ENCODE measurements at regions not wholly inside any gene's neighbourhood (a gene's known extent, or its start where the extent isn't known, plus 50 kb on each side); places are given as distances from the start of the nearest gene placed in this dataset.

- no peak overlapping the region for H3K4me3 Mint-ChIP-seq
- no peak for ATAC-seq (replicated peaks)
- H3K36me3 Mint-ChIP-seq (ENCODE audit: low read depth) = no peaks in the 10 kb centered on the region
- no peak overlapping the region for H3K27ac Mint-ChIP-seq
- H3K4me1 Mint-ChIP-seq = no peaks in the 10 kb centered on the region
- H3K27me3 Mint-ChIP-seq = no peaks in the 10 kb centered on the region
- H3K9me3 Mint-ChIP-seq = no peaks in the 10 kb centered on the region
Measured at GRCh38 chrX:22373094-22373493, 100.4 kb downstream of the CBLL2 start.

DNA sequence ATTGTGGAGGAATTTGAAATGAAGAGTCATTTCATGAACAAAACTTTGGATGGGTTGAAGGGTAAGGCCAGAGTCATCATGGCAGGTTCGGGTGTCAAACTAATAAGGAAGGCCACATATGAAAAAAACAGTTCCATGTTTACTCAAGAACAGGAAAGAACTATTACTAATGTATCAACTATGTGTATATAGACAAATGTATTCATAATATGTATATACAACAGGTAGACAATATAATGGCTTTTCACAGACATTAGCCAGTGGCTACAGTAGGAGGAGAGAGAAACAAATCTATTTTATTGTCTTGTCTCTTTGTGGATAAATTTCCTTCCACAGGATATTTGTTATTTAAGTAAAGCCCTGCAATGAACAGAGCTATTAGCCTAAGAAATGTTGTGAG lies 101.1 kb downstream of the CBLL2 start:
- no peak overlapping the region for H3K27ac Mint-ChIP-seq
- ATAC-seq (replicated peaks) = no peak
- H3K9me3 Mint-ChIP-seq = no peaks in the 10 kb centered on the region
- no peaks in the 10 kb centered on the region for H3K36me3 Mint-ChIP-seq (ENCODE audit: low read depth)
- no peak overlapping the region for H3K4me3 Mint-ChIP-seq
- H3K4me1 Mint-ChIP-seq = no peaks in the 10 kb centered on the region
- H3K27me3 Mint-ChIP-seq = no peaks in the 10 kb centered on the region

DNA sequence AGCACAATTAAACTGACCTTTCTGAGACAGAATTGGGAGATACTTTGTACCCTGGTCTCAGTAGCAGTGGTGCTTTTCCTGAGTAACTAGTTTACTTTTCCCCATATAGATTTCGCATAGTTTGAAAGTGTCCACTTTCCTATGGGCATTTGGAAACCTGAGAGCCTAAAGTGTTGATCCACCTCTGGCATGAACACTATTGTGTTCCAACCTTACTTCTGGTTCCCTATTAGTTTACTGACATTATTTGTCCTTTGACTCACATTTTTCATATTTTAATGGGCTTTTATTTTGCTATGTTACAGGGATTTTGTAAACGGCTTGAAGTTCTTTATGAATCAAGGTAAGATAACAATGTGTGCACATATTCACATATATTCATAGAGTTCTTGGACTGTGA lies 103.7 kb downstream of the CBLL2 start:
- Mint-ChIP-seq H3K4me1 (no peaks in the 10 kb centered on the region), H3K4me3 (no peak overlapping the region), H3K27ac (no peak overlapping the region), H3K27me3 (no peaks in the 10 kb centered on the region), H3K9me3 (no peaks in the 10 kb centered on the region), H3K36me3 (ENCODE audit: low read depth) (no peaks in the 10 kb centered on the region)
- no peak for ATAC-seq (replicated peaks)

DNA sequence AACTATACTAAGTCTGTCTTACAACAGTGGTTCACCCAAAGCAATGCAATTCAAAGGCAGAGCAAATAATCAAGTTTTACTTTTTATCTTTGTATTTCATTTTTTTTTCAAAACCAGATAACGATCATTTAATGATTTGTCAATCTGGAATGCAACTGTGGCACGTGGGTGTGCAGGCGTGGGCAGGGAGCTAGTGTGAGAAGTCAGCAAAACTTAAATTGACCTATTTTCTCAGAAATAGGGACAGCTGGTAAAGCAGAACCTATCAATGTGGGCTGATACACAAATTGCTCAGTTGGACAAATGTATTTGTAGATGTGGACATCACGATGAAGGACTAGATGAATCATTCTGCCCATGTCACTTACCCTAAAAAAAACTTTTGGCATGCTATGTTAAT lies 105.6 kb downstream of the CBLL2 start:
- Mint-ChIP-seq H3K9me3 (no peaks in the 10 kb centered on the region), H3K4me1 (no peaks in the 10 kb centered on the region), H3K27me3 (no peaks in the 10 kb centered on the region), H3K27ac (no peak overlapping the region), H3K36me3 (ENCODE audit: low read depth) (no peaks in the 10 kb centered on the region), H3K4me3 (no peak overlapping the region)
- no peak for ATAC-seq (replicated peaks)

DNA sequence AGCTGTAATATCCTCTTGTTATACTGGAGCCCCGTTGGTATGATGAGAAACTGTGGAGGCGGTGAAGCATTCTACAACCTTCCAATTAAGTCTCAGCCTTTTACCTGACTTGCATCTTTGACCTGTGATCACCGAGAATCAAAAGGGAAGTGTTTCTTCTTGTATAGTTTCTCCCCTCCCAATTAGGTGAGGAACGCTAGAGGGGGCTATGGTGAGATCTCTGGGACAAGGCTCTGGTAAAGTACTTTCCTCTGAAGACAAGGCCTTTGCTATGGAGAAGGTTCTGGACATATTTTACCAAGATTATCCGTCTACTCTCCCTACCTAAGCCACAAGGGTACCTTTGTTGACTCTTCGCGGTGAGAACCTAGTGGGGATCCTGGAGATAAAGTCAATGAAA lies 111.3 kb downstream of the CBLL2 start:
- Mint-ChIP-seq H3K36me3 (ENCODE audit: low read depth) (no peaks in the 10 kb centered on the region), H3K27ac (no peak overlapping the region), H3K9me3 (no peaks in the 10 kb centered on the region), H3K4me1 (no peaks in the 10 kb centered on the region), H3K27me3 (no peaks in the 10 kb centered on the region), H3K4me3 (no peak overlapping the region)
- ATAC-seq (replicated peaks) = no peak

DNA sequence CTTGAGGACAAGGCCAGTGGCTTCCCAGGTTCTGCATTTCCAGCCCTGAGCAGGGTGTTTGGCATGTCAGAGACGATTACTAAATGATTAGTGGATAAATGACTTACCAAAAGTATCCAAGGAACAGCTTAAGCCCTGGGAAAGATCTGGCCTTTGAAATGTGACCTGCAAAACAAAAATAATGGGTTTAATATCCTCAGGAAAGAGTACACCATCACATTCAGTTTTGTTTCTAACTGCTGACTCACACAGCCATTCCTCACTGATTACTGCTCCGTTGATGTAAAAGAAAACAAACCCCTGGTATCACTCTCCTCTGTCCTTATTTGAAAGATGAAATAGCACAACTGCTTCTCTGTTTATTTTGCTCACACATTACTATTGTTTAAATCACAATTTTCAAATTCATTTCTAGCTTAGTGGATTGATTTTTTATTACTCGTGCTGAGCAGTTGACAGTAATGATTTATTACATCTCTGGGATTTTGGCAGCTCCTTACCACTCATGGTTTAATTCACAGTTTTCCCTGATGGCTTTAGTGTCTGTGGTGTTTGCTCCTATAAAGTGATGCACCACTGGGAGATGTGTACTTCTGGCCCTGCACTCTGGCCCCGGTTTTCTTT lies 117.0 kb downstream of the CBLL2 start:
- Mint-ChIP-seq H3K27ac (no peak overlapping the region), H3K27me3 (no peaks in the 10 kb centered on the region), H3K4me3 (no peak overlapping the region), H3K36me3 (ENCODE audit: low read depth) (no peaks in the 10 kb centered on the region), H3K4me1 (no peaks in the 10 kb centered on the region), H3K9me3 (no peaks in the 10 kb centered on the region)
- ATAC-seq (replicated peaks) = no peak

GRCh38 chrX:22392133-22392948 lies 119.6 kb downstream of the CBLL2 start:
- no peaks in the 10 kb centered on the region for H3K36me3 Mint-ChIP-seq (ENCODE audit: low read depth)
- H3K27me3 Mint-ChIP-seq = no peaks in the 10 kb centered on the region
- H3K9me3 Mint-ChIP-seq = no peaks in the 10 kb centered on the region
- H3K27ac Mint-ChIP-seq = no peak overlapping the region
- ATAC-seq (replicated peaks) = no peak
- H3K4me3 Mint-ChIP-seq = no peak overlapping the region
- no peaks in the 10 kb centered on the region for H3K4me1 Mint-ChIP-seq

DNA sequence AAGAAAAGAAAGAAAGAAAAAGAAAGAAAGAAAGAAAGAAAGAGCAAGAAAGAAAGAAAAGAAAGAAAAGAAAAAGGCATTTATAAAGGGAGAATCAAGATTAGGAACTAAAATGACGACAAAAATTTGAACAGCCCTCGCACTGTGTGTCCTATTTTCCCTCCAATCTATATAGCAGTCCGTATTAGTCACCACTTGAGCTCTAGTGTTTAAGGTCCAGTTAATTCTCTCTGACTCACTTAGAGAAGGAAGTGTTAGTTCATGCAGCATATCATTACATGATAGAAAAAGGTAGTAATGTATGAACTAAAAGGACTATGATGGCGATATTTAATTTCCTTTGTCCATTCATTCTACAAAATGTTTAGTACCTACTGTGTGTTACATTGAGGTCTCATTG lies 122.7 kb downstream of the CBLL2 start:
- ATAC-seq (replicated peaks) = no peak
- Mint-ChIP-seq H3K4me1 (no peaks in the 10 kb centered on the region), H3K27ac (no peak overlapping the region), H3K36me3 (ENCODE audit: low read depth) (no peaks in the 10 kb centered on the region), H3K9me3 (no peaks in the 10 kb centered on the region), H3K27me3 (no peaks in the 10 kb centered on the region), H3K4me3 (no peak overlapping the region)

GRCh38 chrX:22396408-22396807 lies 123.7 kb downstream of the CBLL2 start:
- H3K9me3 Mint-ChIP-seq = no peaks in the 10 kb centered on the region
- no peak overlapping the region for H3K4me3 Mint-ChIP-seq
- no peak overlapping the region for H3K27ac Mint-ChIP-seq
- H3K4me1 Mint-ChIP-seq = no peaks in the 10 kb centered on the region
- ATAC-seq (replicated peaks) = no peak
- no peaks in the 10 kb centered on the region for H3K36me3 Mint-ChIP-seq (ENCODE audit: low read depth)
- H3K27me3 Mint-ChIP-seq = no peaks in the 10 kb centered on the region

GRCh38 chrX:22397566-22397965 lies 124.9 kb downstream of the CBLL2 start:
- Mint-ChIP-seq H3K27me3 (no peaks in the 10 kb centered on the region), H3K27ac (no peak overlapping the region), H3K36me3 (ENCODE audit: low read depth) (no peaks in the 10 kb centered on the region), H3K4me3 (no peak overlapping the region), H3K4me1 (no peaks in the 10 kb centered on the region), H3K9me3 (no peaks in the 10 kb centered on the region)
- ATAC-seq (replicated peaks) = no peak

- Mint-ChIP-seq H3K27ac (no peak overlapping the region), H3K4me1 (no peaks in the 10 kb centered on the region), H3K9me3 (no peaks in the 10 kb centered on the region), H3K27me3 (no peaks in the 10 kb centered on the region), H3K4me3 (no peak overlapping the region), H3K36me3 (ENCODE audit: low read depth) (no peaks in the 10 kb centered on the region)
- no peak for ATAC-seq (replicated peaks)
Measured at GRCh38 chrX:22399437-22400192, 126.9 kb downstream of the CBLL2 start.

DNA sequence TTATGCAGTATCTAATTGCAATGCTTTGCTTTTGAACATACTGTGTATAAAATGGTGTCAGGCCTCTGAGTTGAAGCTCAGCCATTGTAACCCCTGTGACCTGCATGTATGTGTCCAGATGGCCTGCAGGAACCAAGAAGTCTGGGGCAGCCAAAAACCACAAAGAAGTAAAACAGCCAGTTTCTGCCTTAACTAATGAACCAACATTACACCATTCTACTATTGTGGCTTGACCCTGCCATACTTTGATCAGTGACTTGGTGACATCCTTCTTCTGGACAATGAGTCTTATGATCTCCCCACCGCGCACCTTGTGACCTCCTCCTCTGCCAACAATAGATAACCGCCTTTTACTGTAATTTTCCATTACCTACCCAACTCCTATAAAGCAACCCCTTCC lies 131.6 kb downstream of the CBLL2 start:
- no peaks in the 10 kb centered on the region for H3K36me3 Mint-ChIP-seq (ENCODE audit: low read depth)
- no peaks in the 10 kb centered on the region for H3K9me3 Mint-ChIP-seq
- H3K27ac Mint-ChIP-seq = no peak overlapping the region
- no peaks in the 10 kb centered on the region for H3K27me3 Mint-ChIP-seq
- no peak overlapping the region for H3K4me3 Mint-ChIP-seq
- no peak for ATAC-seq (replicated peaks)
- H3K4me1 Mint-ChIP-seq = no peaks in the 10 kb centered on the region

DNA sequence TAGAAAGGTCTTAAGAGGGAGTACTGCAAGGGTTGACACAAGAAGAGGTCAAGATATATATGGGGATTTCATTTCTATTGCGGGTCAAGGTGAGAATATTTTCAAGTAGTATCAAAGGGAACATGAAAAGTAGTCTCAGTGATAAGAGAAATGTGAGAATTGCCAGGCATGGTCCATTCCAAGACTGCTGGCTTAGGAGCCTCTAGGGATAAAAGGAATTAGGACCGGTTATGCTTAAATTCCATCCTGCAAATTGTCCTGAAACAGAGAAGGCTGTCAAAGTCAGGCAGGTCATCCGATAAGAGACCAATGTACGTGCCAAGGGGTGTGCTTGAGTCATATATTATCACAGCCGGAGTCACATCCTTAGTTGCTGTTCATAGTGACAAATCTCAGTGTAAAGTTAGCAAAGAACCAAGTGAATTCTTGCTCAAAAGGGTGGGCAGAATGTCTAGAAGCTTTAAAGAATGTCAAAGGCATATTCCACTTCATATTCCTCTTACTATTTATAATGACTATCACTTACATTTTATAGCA lies 133.6 kb downstream of the CBLL2 start:
- no peak for ATAC-seq (replicated peaks)
- H3K4me3 Mint-ChIP-seq = no peak overlapping the region
- H3K27ac Mint-ChIP-seq = no peak overlapping the region
- no peaks in the 10 kb centered on the region for H3K36me3 Mint-ChIP-seq (ENCODE audit: low read depth)
- H3K4me1 Mint-ChIP-seq = no peaks in the 10 kb centered on the region
- H3K9me3 Mint-ChIP-seq = no peaks in the 10 kb centered on the region
- no peaks in the 10 kb centered on the region for H3K27me3 Mint-ChIP-seq

DNA sequence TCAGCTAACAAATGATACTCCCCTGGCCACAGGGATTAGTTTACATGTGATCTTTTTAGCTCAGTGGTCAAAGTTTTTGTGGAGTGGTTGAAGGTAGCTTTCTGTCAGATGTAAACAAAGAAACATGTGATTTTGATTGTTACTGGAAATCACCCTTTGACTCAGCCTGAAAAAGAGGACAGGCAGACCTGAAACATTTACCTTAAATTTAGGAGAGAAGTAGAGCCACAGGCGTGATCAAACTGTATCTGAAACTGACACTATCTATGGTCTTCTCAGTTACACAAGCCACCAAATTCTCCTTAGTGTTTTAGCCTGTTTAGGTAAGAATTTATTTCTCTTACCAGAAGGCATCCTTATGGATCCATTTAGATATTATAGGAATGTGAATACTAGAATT lies 136.7 kb downstream of the CBLL2 start:
- Mint-ChIP-seq H3K9me3 (no peaks in the 10 kb centered on the region), H3K36me3 (ENCODE audit: low read depth) (no peaks in the 10 kb centered on the region), H3K4me1 (no peaks in the 10 kb centered on the region)

More for the DNA sequence above, 136.7 kb downstream of the CBLL2 start:
- H3K27me3 Mint-ChIP-seq = no peaks in the 10 kb centered on the region
- no peak overlapping the region for H3K27ac Mint-ChIP-seq
- no peak overlapping the region for H3K4me3 Mint-ChIP-seq
- ATAC-seq (replicated peaks) = no peak

All from activated T-helper 17 cell treated with anti-CD3 and anti-CD28 coated beads, Interleukin-2, amount 50 U/mL, for 72 hours (primary cell).